OCI-LY7 (cell line): ENCODE measurements at regions not wholly inside any gene's neighbourhood (a gene's known extent, or its start where the extent isn't known, plus 50 kb on each side); places are given as distances from the start of the nearest gene placed in this dataset.

ENCODE experiments used
- BruUV-seq: library from RNA; stranded (reverse); fragments of 400-500 nt; replicated peaks from 2 replicates; lab custom pipeline; 2021; lab: Mats Ljungman, UMichigan
- CTCF ChIA-PET: fragments of 300-600 bp; sonication (Branson Sonifier 250); formaldehyde crosslinking; loops from one replicate; lab custom pipeline; 2022; ENCODE audit warnings: antibody characterized with exemption; ENCODE audit not compliant: unreplicated experiment; lab: Charles Lee
- POLR2A ChIA-PET: fragments of 300-600 bp; sonication (Branson Sonifier 250); formaldehyde crosslinking; loops from one replicate; lab custom pipeline; 2022; ENCODE audit warnings: antibody characterized with exemption; lab: Charles Lee
- DNase-seq: peaks from one replicate; pipeline ENCODE4 v3.0.0-alpha.2; 2015; ENCODE audit warnings: low spot score
- H2AFZ ChIP-seq: fragments of 200-600 bp; sonication (generic), shearing (Covaris generic); 2 replicates; pipeline ENCODE4 v1.6.1; 2014; ENCODE audit warnings: mild to moderate bottlenecking, antibody characterized with exemption, low read length, moderate library complexity
- H3K27ac ChIP-seq: fragments of 200-600 bp; sonication (generic); 2 replicates; pipeline ENCODE4 v1.5.1; 2014; ENCODE audit warnings: mixed run types, low read depth, mild to moderate bottlenecking, moderate library complexity, low read length, inconsistent platforms; ENCODE audit not compliant: poor library complexity, severe bottlenecking
- H3K36me3 ChIP-seq: fragments of 200-600 bp; sonication (generic); 2 replicates; pipeline ENCODE4 v1.6.1; 2014; ENCODE audit warnings: mild to moderate bottlenecking, antibody characterized with exemption, low read length, moderate library complexity, mixed read lengths; ENCODE audit not compliant: insufficient read depth
- H3K4me1 ChIP-seq: fragments of 200-600 bp; sonication (generic); 2 replicates; pipeline ENCODE4 v1.5.1; 2014; ENCODE audit warnings: mild to moderate bottlenecking, low read length; ENCODE audit not compliant: insufficient read depth, poor library complexity, severe bottlenecking
- H3K4me2 ChIP-seq: fragments of 200-600 bp; sonication (generic); 2 replicates; pipeline ENCODE4 v1.6.1; 2014; ENCODE audit warnings: mild to moderate bottlenecking, low read length
- H3K4me3 ChIP-seq: fragments of 200-600 bp; sonication (generic); 2 replicates; pipeline ENCODE4 v1.5.1; 2014; ENCODE audit warnings: mild to moderate bottlenecking, low read depth, low read length; ENCODE audit not compliant: poor library complexity, severe bottlenecking
- H3K79me2 ChIP-seq: fragments of 200-600 bp; sonication (generic); 2 replicates; pipeline ENCODE4 v1.6.1; 2016; ENCODE audit warnings: low read depth, mild to moderate bottlenecking, low read length, moderate library complexity, mixed read lengths; ENCODE audit not compliant: insufficient read depth
- H3K9me2 ChIP-seq: fragments of 200-600 bp; sonication (generic); 2 replicates; pipeline ENCODE4 v1.6.1; 2016; ENCODE audit warnings: mild to moderate bottlenecking, low read length, mixed read lengths; ENCODE audit not compliant: insufficient read depth
- H3K9me3 ChIP-seq: fragments of 200-600 bp; sonication (generic); 2 replicates; pipeline ENCODE4 v1.6.1; 2014; ENCODE audit warnings: mild to moderate bottlenecking, mixed run types, low read length, mixed read lengths
- H4K20me1 ChIP-seq: fragments of 200-600 bp; sonication (generic); 2 replicates; pipeline ENCODE4 v1.6.1; 2014; ENCODE audit warnings: mild to moderate bottlenecking, antibody characterized with exemption, low read length, moderate library complexity, mixed read lengths; ENCODE audit not compliant: insufficient read depth
- EZH2phosphoT487 ChIP-seq: fragments of 200-600 bp; sonication (generic); IDR thresholded peaks from 2 replicates; pipeline ENCODE4 v1.6.1; 2018; ENCODE audit warnings: low read depth, borderline replicate concordance, mild to moderate bottlenecking, mixed run types, antibody characterized with exemption, low read length, moderate library complexity, mixed read lengths
- intact Hi-C: fragments of 100-400 bp; cut with micrococcal nuclease; formaldehyde crosslinking; loops from one replicate; pipeline ENCODE4 v1.10.0; 2022; ENCODE audit not compliant: unreplicated experiment
- TF ChIP-seq, protein P1 (sequence below): fragments of 200-600 bp; sonication (generic); conservative IDR thresholded peaks from 2 replicates; pipeline ENCODE4 v1.5.1; 2014; ENCODE audit warnings: mild to moderate bottlenecking, antibody characterized with exemption, low read length, moderate library complexity, mixed read lengths

DNA sequence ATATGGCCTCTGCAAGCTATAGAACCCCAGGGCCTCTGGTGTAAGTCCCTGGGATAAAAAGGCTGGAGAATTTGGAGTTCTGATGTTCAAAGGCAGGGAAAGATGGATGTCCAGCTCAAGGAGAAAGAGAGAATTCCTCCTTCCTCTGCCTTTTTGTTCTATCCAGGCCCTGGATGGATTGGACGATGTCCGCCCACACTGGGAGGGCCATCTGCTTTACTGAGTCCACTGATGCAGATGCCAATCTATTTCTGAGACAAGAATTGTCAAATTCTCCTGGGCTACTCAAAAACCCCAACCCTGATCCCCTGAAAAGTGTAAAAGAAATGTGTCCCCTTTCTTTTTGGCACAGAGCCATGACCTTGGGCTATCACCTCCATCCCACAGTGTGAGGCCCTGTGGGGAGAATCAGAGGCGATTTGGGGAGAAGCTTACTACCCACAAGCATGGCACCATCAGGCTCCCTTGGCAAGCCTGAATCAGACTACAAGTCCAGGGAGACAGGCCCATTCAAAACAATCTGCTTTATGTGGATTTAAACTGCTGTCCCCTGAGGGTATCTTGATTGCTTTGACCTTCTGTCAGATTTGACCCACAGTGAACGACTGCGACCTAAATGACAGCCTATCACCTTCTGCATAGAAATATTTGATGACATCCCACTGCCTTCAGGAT is 334.0 kb downstream of the NUAK1 start:
- Histone ChIP-seq H2AFZ (no peak overlapping the region), H3K9me3 (no peaks in the 10 kb centered on the region), H3K4me1 (no peaks in the 10 kb centered on the region), H3K4me3 (no peak overlapping the region), H4K20me1 (no peaks in the 10 kb centered on the region), H3K9me2 (no peaks in the 10 kb centered on the region), H3K4me2 (no peak overlapping the region), H3K27ac (no peak overlapping the region), H3K79me2 (no peaks in the 10 kb centered on the region), H3K36me3 (no peaks in the 10 kb centered on the region)
- intact Hi-C loops = no loop called here
- no peak for TF ChIP-seq EZH2phosphoT487
- TF ChIP-seq, protein P1, sequence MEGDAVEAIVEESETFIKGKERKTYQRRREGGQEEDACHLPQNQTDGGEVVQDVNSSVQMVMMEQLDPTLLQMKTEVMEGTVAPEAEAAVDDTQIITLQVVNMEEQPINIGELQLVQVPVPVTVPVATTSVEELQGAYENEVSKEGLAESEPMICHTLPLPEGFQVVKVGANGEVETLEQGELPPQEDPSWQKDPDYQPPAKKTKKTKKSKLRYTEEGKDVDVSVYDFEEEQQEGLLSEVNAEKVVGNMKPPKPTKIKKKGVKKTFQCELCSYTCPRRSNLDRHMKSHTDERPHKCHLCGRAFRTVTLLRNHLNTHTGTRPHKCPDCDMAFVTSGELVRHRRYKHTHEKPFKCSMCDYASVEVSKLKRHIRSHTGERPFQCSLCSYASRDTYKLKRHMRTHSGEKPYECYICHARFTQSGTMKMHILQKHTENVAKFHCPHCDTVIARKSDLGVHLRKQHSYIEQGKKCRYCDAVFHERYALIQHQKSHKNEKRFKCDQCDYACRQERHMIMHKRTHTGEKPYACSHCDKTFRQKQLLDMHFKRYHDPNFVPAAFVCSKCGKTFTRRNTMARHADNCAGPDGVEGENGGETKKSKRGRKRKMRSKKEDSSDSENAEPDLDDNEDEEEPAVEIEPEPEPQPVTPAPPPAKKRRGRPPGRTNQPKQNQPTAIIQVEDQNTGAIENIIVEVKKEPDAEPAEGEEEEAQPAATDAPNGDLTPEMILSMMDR = no peak
- CTCF ChIA-PET = no interaction called here
- no peak for DNase-seq
- POLR2A ChIA-PET = no interaction called here
- no TSS peak for BruUV-seq

DNA sequence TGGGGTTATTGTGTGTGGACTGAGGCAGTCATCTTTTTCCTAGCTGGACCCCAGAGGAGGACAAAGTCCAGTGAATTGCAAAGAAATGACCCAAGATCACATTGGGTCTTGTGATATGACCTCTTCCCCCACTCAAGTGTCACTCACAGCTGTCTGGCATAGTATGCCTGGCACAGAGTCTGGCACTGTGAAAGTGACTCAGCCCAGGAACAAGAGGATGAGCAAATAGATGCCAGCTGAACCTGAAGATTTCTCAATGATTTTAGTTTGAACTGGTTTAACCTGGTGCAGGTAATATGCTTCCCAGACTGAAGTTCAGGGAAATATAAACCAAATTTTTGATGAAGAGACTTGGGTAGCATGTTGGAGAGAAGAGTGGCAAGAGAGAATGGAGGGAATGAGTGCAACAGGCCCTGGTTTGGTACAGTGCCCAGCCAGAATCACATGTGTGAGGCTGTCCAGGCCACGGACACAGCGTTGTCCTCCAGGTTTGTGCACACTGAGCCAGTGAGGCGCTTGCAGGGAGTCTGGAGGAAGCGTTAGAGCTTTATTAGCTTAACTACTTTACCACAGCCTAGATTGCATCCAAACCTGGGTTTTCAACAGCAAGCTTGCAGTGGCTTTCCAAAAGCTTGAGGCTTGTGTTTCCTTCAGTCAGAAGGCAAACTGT is 332.9 kb downstream of the NUAK1 start:
- no peaks in the 10 kb centered on the region for H3K9me2 ChIP-seq
- H4K20me1 ChIP-seq = no peaks in the 10 kb centered on the region
- no peak for TF ChIP-seq EZH2phosphoT487
- TF ChIP-seq, protein P1 = no peak
- no peak for DNase-seq
- no peak overlapping the region for H3K4me2 ChIP-seq
- H3K36me3 ChIP-seq = no peaks in the 10 kb centered on the region
- H3K4me3 ChIP-seq = no peak overlapping the region
- no peak overlapping the region for H3K27ac ChIP-seq
- no peaks in the 10 kb centered on the region for H3K79me2 ChIP-seq
- ChIA-PET POLR2A (no interaction called here), CTCF (no interaction called here)
- H2AFZ ChIP-seq = no peak overlapping the region
- BruUV-seq = no TSS peak
- no peaks in the 10 kb centered on the region for H3K9me3 ChIP-seq
- no peaks in the 10 kb centered on the region for H3K4me1 ChIP-seq
- intact Hi-C loops = no loop called here

DNA sequence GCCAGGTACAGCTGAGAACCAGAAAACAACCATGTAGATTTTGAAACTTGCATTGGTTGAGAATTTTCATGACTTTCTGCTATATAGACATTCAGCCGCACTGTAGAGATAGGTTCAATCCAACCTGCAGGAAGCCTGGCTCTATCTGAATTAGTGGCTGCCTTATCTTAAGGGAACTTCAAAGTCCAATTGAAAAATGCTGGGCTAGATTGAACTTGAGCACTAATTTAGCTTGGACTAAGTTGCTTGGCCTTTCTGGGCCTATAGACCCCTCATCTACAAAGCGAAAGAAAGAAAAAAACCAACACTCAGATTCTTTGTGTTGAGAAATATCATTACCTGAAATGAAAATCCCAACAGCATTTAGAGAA is 332.4 kb downstream of the NUAK1 start:
- H3K9me2 ChIP-seq = no peaks in the 10 kb centered on the region
- no TSS peak for BruUV-seq
- no peak overlapping the region for H3K4me2 ChIP-seq
- no peak for TF ChIP-seq EZH2phosphoT487
- TF ChIP-seq, protein P1 = no peak
- ChIA-PET POLR2A (no interaction called here), CTCF (no interaction called here)
- H3K4me1 ChIP-seq = no peaks in the 10 kb centered on the region
- DNase-seq = no peak
- no peak overlapping the region for H3K4me3 ChIP-seq
- no peaks in the 10 kb centered on the region for H3K9me3 ChIP-seq
- intact Hi-C loops = no loop called here
- no peaks in the 10 kb centered on the region for H3K79me2 ChIP-seq
- no peak overlapping the region for H2AFZ ChIP-seq
- H4K20me1 ChIP-seq = no peaks in the 10 kb centered on the region
- H3K36me3 ChIP-seq = no peaks in the 10 kb centered on the region
- H3K27ac ChIP-seq = no peak overlapping the region
